ENCODE measurements at regions not wholly inside any gene's neighbourhood (a gene's known extent, or its start where the extent isn't known, plus 50 kb on each side); places are given as distances from the start of the nearest gene placed in this dataset.

GRCh38 chr3:194931865-194932264 lies 246.2 kb downstream of the FAM43A start:
- Mint-ChIP-seq H3K27me3 (ENCODE audit: unreplicated experiment) (peaks cover 9% of the 10 kb centered on the region), H3K4me3 (ENCODE audit: unreplicated experiment) (no peak overlapping the region)

GRCh38 chr3:194933465-194933864 lies 247.8 kb downstream of the FAM43A start:
- Mint-ChIP-seq H3K36me3 (ENCODE audit: low read depth, unreplicated experiment) (no peaks in the 10 kb centered on the region), H3K27ac (ENCODE audit: unreplicated experiment) (no peak overlapping the region), H3K9me3 (ENCODE audit: unreplicated experiment) (no peaks in the 10 kb centered on the region), H3K4me1 (ENCODE audit: unreplicated experiment) (peaks cover 14% of the 10 kb centered on the region), H3K27me3 (ENCODE audit: unreplicated experiment) (peaks cover 11% of the 10 kb centered on the region), H3K4me3 (ENCODE audit: unreplicated experiment) (no peak overlapping the region)
- TF ChIP-seq CTCF (IDR thresholded peaks at IDR 0.05; ENCODE audit: unreplicated experiment): no peak
- DNase-seq (ENCODE audit: low spot score): no peak

More at GRCh38 chr3:194931865-194932264, 246.2 kb downstream of the FAM43A start:
- Mint-ChIP-seq H3K9me3 (ENCODE audit: unreplicated experiment) (no peaks in the 10 kb centered on the region), H3K36me3 (ENCODE audit: low read depth, unreplicated experiment) (no peaks in the 10 kb centered on the region), H3K27ac (ENCODE audit: unreplicated experiment) (no peak overlapping the region), H3K4me1 (ENCODE audit: unreplicated experiment) (peaks cover 20% of the 10 kb centered on the region)
- no peak for DNase-seq (ENCODE audit: low spot score)
- no peak for TF ChIP-seq CTCF (IDR thresholded peaks at IDR 0.05; ENCODE audit: unreplicated experiment)

DNA sequence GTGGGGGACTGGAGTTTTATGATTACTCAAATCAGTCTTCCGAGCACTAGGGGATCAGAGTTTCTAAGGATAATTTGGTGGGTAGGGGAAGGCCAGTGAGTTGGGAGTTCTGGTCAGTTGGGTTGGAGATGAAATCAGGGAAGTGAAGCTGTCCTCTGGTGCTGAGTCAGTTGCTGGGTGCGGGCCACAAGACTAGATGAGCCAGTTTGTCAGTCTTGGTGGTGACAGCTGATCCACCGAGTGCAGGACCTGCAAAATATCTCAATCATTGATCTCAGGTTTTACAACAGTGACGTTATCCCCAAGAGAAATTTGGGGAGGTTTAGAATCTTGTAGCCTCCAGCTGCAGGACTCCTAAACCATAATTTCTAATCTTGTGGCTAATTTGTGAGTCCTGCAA lies 249.4 kb downstream of the FAM43A start:
- no peaks in the 10 kb centered on the region for H3K9me3 Mint-ChIP-seq (ENCODE audit: unreplicated experiment)
- H3K4me3 Mint-ChIP-seq (ENCODE audit: unreplicated experiment): no peak overlapping the region
- H3K4me1 Mint-ChIP-seq (ENCODE audit: unreplicated experiment): peaks cover 14% of the 10 kb centered on the region
- no peaks in the 10 kb centered on the region for H3K36me3 Mint-ChIP-seq (ENCODE audit: low read depth, unreplicated experiment)
- no peak for DNase-seq (ENCODE audit: low spot score)
- no peak overlapping the region for H3K27ac Mint-ChIP-seq (ENCODE audit: unreplicated experiment)
- no peak for TF ChIP-seq CTCF (IDR thresholded peaks at IDR 0.05; ENCODE audit: unreplicated experiment)
- peaks cover 12% of the 10 kb centered on the region for H3K27me3 Mint-ChIP-seq (ENCODE audit: unreplicated experiment)

- no peak for TF ChIP-seq CTCF (IDR thresholded peaks at IDR 0.05; ENCODE audit: unreplicated experiment)
- DNase-seq (ENCODE audit: low spot score): no peak
- Mint-ChIP-seq H3K27me3 (ENCODE audit: unreplicated experiment) (peaks cover 13% of the 10 kb centered on the region), H3K4me1 (ENCODE audit: unreplicated experiment) (peaks cover 9% of the 10 kb centered on the region), H3K27ac (ENCODE audit: unreplicated experiment) (no peak overlapping the region), H3K4me3 (ENCODE audit: unreplicated experiment) (no peak overlapping the region), H3K36me3 (ENCODE audit: low read depth, unreplicated experiment) (no peaks in the 10 kb centered on the region), H3K9me3 (ENCODE audit: unreplicated experiment) (no peaks in the 10 kb centered on the region)
These were observed 250.2 kb downstream of the FAM43A start for GRCh38 chr3:194935632-194936470.

GRCh38 chr3:194936659-194937058 lies 251.0 kb downstream of the FAM43A start:
- no peak for DNase-seq (ENCODE audit: low spot score)
- no peak for TF ChIP-seq CTCF (IDR thresholded peaks at IDR 0.05; ENCODE audit: unreplicated experiment)
- Mint-ChIP-seq H3K27ac (ENCODE audit: unreplicated experiment) (no peak overlapping the region), H3K36me3 (ENCODE audit: low read depth, unreplicated experiment) (no peaks in the 10 kb centered on the region), H3K4me1 (ENCODE audit: unreplicated experiment) (peaks cover 7% of the 10 kb centered on the region), H3K9me3 (ENCODE audit: unreplicated experiment) (no peaks in the 10 kb centered on the region), H3K4me3 (ENCODE audit: unreplicated experiment) (no peak overlapping the region), H3K27me3 (ENCODE audit: unreplicated experiment) (peaks cover 13% of the 10 kb centered on the region)

Measured in endothelial cell (in vitro differentiated cells).